ENCODE measurements at regions not wholly inside any gene's neighbourhood (a gene's known extent, or its start where the extent isn't known, plus 50 kb on each side); places are given as distances from the start of the nearest gene placed in this dataset.

GRCh38 chr3:26099692-26100091, 309.8 kb downstream of the OXSM start:
- Histone ChIP-seq H4K8ac (ENCODE audit: extremely low read depth, insufficient read depth, low read length) (no peak overlapping the region), H4K20me1 (replicated peaks in 1 of 2; ENCODE audit: control insufficient read depth in 1 of 2, insufficient read depth in 2 of 2, low read length in 2 of 2) (no peaks in the 10 kb centered on the region), H2AK5ac (ENCODE audit: low read depth, low read length) (no peak overlapping the region), H3K4me3 (ENCODE audit: extremely low read depth in 1 of 4, insufficient read depth in 2 of 4, low read depth in 3 of 4, low read length in 4 of 4) (no peak overlapping the region), H3K23ac (ENCODE audit: insufficient read length) (no peak overlapping the region), H3K56ac (replicated peaks; ENCODE audit: insufficient read length, low read depth, low read length) (no peak overlapping the region), H3K79me2 (ENCODE audit: control insufficient read depth in 1 of 2, insufficient read depth in 2 of 2, low read length in 2 of 2) (no peaks in the 10 kb centered on the region), H4K5ac (ENCODE audit: insufficient read length, low read depth, low read length) (no peak overlapping the region), H2BK12ac (ENCODE audit: low read depth, low read length) (no peak overlapping the region), H2BK15ac (ENCODE audit: low read length) (no peak overlapping the region), H3K4me1 (replicated peaks in 1 of 4; ENCODE audit: control insufficient read depth in 3 of 4, insufficient read depth in 4 of 4, low read length in 3 of 4) (no peaks in the 10 kb centered on the region), H3K27me3 (replicated peaks in 1 of 4; ENCODE audit: control insufficient read depth in 3 of 4, extremely low read depth in 1 of 4, insufficient read depth in 3 of 4, low read length in 3 of 4) (no peaks in the 10 kb centered on the region), H2BK20ac (ENCODE audit: low read length) (no peak overlapping the region), H3K9me3 (ENCODE audit: insufficient read depth in 2 of 2, low read depth in 1 of 2, low read length in 1 of 2) (peaks cover 11 to 18% of the 10 kb centered on the region in 2 experiments), H3K18ac (ENCODE audit: extremely low read depth, low read length) (no peak overlapping the region), H4K91ac (replicated peaks; ENCODE audit: insufficient read length, low read length) (no peak overlapping the region), H3K23me2 (ENCODE audit: low read depth, low read length) (no peaks in the 10 kb centered on the region), H3K27ac (ENCODE audit: low read depth, low read length) (no peak overlapping the region), H2AFZ (ENCODE audit: low read length) (no peak overlapping the region), H3K4ac (replicated peaks; ENCODE audit: insufficient read length, low read depth, low read length) (no peak overlapping the region), H3K4me2 (ENCODE audit: insufficient read depth in 1 of 2, low read depth in 2 of 2, low read length in 2 of 2) (no peak overlapping the region), H3K79me1 (ENCODE audit: low read depth, low read length) (no peaks in the 10 kb centered on the region), H3K36me3 (ENCODE audit: control insufficient read depth in 2 of 4, insufficient read depth in 4 of 4, low read length in 3 of 4) (no peaks in the 10 kb centered on the region), H3K9ac (replicated peaks in 1 of 4; ENCODE audit: extremely low read depth in 1 of 4, low read depth in 3 of 4, low read length in 3 of 4) (no peak overlapping the region), H2BK5ac (ENCODE audit: low read depth, low read length) (no peak overlapping the region), H3K14ac (ENCODE audit: insufficient read length) (no peak overlapping the region), H2BK120ac (replicated peaks; ENCODE audit: low read depth, low read length) (no peak overlapping the region)
- POLR2A ChIA-PET (ENCODE audit: partially characterized antibody) = interaction anchor here (0.7 kb wide), 1 partner anchor 350 kb away, joined by 3 read pairs; no protein-coding TSS in a partner anchor
- CTCF ChIA-PET (ENCODE audit: partially characterized antibody) = interaction anchor here (1.0 to 1.6 kb wide), 3 partner anchors 8 to 181 kb away, joined by 3 to 5 read pairs (median 5); no protein-coding TSS in a partner anchor
- DNase-seq (ENCODE audit: low read depth in 1 of 2, low spot score in 2 of 2) (no peak), FAIRE-seq (no peak)
- TF ChIP-seq SP2 (IDR thresholded peaks at IDR 0.05; ENCODE audit: low read length) = no peak
- no peak for TF ChIP-seq YY1 (IDR thresholded peaks at IDR 0.05; ENCODE audit: low read depth, low read length)
- no peak for TF ChIP-seq SIX5 (IDR thresholded peaks at IDR 0.05; ENCODE audit: low read depth, low read length)
- no peak for TF ChIP-seq TEAD4 (IDR thresholded peaks at IDR 0.05; ENCODE audit: low read depth, low read length)
- TF ChIP-seq EZH2 (IDR thresholded peaks at IDR 0.05; ENCODE audit: low read depth, low read length, severe bottlenecking) = no peak
- TF ChIP-seq SIN3A (conservative IDR thresholded peaks at IDR 0.05 in 1 of 2, IDR thresholded peaks at IDR 0.05 in 1 of 2; ENCODE audit: low read depth in 1 of 2, low read length in 2 of 2) = no peak
- no peak for TF ChIP-seq ZNF274 (IDR thresholded peaks at IDR 0.05; ENCODE audit: borderline replicate concordance, extremely low read depth, low read length)
- TF ChIP-seq RNF2 (IDR thresholded peaks at IDR 0.05; ENCODE audit: borderline replicate concordance, low read depth, low read length, missing control alignments, poor library complexity, severe bottlenecking) = no peak
- no peak for TF ChIP-seq CREB1 (IDR thresholded peaks at IDR 0.05)
- TF ChIP-seq RAD21 (IDR thresholded peaks at IDR 0.05 in 1 of 2, conservative IDR thresholded peaks at IDR 0.05 in 1 of 2; ENCODE audit: low read depth in 2 of 2, low read length in 2 of 2) = no peak
- no peak for TF ChIP-seq HDAC2 (IDR thresholded peaks at IDR 0.05; ENCODE audit: borderline replicate concordance in 1 of 2, low read depth in 2 of 2, low read length in 2 of 2)
- TF ChIP-seq ATF2 (IDR thresholded peaks at IDR 0.05; ENCODE audit: low read length) = no peak
- TF ChIP-seq SUZ12 (IDR thresholded peaks at IDR 0.05; ENCODE audit: low read length) = no peak
